ENCODE measurements at regions not wholly inside any gene's neighbourhood (a gene's known extent, or its start where the extent isn't known, plus 50 kb on each side); places are given as distances from the start of the nearest gene placed in this dataset. TPM values are rescaled to one million over a fixed set of nuclear protein-coding genes. Genes with fewer than 3 reads are reported as not detected.

DNA sequence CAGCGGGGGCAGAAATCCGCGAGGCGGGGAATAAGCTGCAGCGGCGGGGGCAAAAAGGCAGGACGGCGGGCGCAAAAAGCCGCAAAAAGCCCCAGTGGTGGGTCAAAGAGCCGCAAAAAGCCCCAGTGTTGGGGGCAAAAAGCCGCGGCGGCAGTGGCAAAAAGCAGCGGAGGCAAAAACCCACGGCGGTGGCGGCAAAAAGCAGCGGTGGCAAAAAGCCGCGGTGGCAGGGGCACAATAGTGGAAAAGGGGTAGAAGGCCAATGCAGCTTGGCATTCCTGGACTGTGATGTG lies 525.3 kb downstream of the ZNF33B start:
- TF ChIP-seq, protein P1, sequence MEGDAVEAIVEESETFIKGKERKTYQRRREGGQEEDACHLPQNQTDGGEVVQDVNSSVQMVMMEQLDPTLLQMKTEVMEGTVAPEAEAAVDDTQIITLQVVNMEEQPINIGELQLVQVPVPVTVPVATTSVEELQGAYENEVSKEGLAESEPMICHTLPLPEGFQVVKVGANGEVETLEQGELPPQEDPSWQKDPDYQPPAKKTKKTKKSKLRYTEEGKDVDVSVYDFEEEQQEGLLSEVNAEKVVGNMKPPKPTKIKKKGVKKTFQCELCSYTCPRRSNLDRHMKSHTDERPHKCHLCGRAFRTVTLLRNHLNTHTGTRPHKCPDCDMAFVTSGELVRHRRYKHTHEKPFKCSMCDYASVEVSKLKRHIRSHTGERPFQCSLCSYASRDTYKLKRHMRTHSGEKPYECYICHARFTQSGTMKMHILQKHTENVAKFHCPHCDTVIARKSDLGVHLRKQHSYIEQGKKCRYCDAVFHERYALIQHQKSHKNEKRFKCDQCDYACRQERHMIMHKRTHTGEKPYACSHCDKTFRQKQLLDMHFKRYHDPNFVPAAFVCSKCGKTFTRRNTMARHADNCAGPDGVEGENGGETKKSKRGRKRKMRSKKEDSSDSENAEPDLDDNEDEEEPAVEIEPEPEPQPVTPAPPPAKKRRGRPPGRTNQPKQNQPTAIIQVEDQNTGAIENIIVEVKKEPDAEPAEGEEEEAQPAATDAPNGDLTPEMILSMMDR (IDR thresholded peaks at IDR 0.05; ENCODE audit: insufficient read depth, low read length): no peak
- DNase-seq (ENCODE audit: low read depth): no peak

DNA sequence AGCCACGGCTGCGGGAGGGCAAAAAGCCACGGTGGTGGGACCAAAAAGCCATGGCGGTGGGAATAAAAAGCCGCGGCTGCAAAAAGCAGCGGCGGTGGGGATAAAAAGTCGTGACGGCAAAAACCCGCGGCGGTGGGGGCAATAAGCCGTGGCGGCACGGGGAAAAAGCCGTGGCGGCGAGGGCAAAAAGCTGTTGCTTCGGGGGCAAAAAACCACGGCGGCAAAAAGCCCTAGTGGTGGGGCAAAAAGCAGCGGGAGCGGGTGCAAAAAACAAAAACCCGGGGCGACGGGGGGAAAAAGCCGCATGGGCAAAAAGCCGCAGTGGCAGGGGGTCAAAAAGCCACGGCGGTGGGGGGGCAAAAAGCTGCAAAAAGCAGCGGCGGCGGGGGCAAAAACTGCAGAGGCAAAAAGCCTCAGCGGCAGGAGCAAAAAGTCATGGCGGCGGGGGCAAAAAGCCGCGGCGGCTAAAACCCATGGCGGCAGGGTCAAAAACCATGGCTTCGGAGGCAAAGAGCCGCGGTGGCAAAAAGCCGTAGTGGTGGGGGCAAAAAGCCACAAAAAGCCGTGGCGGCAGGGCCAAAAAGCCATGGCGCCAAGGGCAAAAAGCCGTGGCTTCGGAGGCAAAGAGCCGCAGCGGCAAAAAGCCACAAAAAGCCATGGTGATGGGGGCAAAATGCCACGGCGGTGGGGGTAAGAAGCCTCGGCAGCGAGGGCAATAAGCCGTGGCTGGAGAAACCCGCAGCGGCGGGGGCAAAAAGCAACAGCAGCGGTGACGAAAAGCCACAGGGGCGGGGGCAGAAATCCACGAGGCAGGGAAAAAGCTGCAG lies 525.8 kb downstream of the ZNF33B start:
- TF ChIP-seq, protein P1 (IDR thresholded peaks at IDR 0.05; ENCODE audit: insufficient read depth, low read length): no peak
- H3K4me3 ChIP-seq (ENCODE audit: low read depth, low read length): no peak overlapping the region
- DNase-seq (ENCODE audit: low read depth): no peak

More for the DNA sequence above, 525.3 kb downstream of the ZNF33B start:
- no peak overlapping the region for H3K4me3 ChIP-seq (ENCODE audit: low read depth, low read length)

DNA sequence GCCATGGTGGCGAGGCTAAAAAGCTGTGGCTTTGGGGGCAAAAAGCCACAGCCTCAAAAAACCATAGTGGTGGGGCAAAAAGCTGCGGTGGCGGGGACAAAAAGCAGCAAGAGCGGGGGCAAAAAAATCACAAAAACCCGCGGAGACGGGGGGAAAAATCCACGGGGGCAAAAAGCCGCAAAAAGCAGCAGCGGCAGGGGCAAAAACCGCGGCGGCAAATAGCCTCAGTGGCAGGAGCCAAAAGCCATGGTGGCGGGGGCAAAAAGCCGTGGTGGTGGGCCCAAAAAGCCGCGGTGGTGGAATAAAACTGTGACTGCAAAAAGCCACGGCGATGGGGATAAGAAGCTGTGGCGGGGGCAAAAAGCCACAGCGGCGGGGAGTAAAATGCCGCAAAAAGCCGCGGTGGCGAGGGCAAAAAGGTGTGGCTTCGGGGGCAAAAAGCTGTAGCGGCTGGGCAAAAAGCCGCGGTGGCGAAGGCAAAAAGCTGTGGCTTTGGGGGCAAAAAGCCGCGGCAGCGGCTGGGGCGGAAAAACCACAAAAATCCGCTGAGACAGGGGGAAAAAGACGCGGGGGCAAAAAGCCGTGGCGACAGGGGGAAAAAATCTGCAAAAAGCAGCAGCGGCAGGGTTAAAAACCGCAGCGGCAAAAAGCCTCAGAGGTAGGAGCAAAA lies 526.6 kb downstream of the ZNF33B start:
- TF ChIP-seq, protein P1 (IDR thresholded peaks at IDR 0.05; ENCODE audit: insufficient read depth, low read length): no peak
- H3K4me3 ChIP-seq (ENCODE audit: low read depth, low read length): no peak overlapping the region
- DNase-seq (ENCODE audit: low read depth): no peak

DNA sequence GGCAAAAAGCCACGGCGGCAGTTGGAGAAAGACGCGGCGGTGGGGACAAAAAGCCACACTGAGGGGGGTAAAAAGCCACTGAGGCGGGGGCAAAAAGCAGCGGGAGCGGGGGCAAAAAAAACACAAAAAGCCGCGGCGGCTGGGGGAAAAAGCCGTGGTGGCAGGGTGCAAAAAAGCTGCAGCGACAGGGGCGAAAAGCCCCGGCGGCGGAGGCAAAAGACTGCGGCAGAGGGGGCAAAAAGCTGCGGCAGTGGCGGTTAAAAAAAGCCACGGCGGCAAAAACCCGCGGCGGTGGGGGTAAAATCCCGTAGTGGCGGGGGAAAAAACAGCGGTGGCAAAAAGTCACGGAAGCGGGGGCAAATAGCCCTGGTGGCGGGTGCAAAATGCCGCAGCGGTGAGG lies 527.3 kb downstream of the ZNF33B start:
- no peak for DNase-seq (ENCODE audit: low read depth)

More for the DNA sequence above, 527.3 kb downstream of the ZNF33B start:
- TF ChIP-seq, protein P1 (IDR thresholded peaks at IDR 0.05; ENCODE audit: insufficient read depth, low read length): no peak
- no peak overlapping the region for H3K4me3 ChIP-seq (ENCODE audit: low read depth, low read length)

Small RNA genes in the stretch of these regions (small RNA-seq; reads per million reads assigned to genes)
- not detected for gene KSR1P1

Measured in fibroblast of the aortic adventitia (primary cell).